EL (cell line): ENCODE measurements at regions not wholly inside any gene's neighbourhood (a gene's known extent, or its start where the extent isn't known, plus 50 kb on each side); places are given as distances from the start of the nearest gene placed in this dataset.
A peak's percentile ranks its signal among the peaks of the same experiment; 100 is the strongest.

Experiments used
- DNase-seq: peaks from one replicate; pipeline ENCODE4 v3.0.0-alpha.2; 2016

DNA sequence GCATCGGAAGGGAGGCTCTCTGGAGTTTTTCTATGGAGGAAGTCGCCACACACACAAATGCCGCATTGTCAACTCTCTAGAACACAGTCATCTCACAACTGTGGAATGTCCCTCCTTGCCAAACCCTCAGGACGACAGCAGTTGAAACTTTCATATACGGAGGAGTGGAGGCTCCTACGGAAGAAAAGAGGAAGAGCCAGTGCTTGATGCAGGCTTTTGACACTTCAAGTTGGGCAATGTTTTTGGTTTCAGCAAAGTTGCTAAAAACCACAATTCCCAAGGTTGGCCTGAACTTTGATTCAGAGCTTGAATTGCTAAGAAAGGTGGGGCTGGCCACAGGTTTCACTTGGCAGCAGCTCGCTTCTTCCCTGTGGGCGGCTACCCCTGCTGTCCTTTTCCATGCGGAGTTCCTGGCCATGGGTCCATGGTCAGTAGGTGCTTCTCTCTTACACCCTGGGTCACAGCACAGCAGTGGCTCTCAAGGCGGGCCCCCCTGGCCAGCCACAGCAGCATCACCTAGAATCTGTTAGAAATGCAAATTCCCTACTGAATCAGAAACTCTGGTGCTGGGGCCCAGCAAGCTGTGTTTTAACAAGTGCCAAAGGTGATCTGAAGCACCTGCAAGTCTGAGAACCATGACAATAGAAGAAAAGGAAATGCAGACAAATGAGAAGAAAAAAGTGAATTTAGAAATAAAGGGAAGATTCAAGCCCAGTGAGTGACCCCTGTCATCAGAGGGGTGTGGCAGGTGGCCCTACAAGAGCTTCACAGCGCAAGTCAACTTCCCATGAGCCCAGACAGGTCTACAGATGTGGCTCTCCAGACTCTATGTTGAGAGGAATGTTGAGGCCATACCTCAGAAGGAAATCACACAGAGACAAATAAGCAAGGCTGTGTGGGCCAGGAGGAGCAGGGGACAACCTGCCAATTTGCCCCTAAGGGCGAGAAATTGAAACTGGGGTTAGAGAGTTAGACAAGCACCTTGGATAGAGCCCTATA is 856.4 kb downstream of the RNF144A start:
- no peak for DNase-seq

DNA sequence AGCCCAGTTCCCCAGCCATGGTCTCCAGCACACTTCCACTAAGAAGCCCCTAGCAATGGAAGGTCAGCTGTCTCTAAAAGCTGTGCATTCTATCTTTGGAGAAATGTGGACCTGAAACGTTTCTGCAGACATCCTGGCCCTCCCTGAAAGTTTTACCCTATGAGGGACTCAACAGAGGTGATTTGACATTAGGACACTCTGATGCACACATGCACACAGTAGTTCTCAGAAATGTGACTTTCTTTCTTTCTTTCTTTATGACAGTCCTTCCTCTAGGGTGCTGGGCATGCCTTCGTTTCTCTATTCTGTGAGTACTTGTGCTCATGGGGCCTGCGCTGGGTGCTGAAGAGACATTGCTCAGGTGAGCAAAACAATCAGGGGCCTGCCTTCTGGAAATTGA is 857.3 kb downstream of the RNF144A start:
- DNase-seq = no peak

DNA sequence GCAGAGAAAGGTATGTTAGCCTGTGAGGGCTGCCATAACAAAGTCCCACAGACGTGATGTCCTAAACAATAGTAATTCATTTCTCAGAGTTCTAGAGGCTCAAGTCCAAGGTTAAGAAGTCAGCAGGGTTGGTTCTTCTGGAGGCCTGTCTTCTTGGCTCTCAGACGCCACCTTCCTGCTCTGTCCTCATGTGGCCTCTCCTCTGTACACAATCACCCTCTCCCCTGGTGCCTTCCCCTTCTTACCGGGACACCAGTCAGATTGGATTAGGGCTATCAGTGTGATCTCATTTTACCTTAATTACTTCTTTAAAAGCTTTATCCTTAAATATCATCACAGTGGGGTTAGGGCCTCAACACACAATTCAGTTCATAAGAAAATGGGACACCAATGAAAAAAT is 860.5 kb downstream of the RNF144A start:
- no peak for DNase-seq

DNA sequence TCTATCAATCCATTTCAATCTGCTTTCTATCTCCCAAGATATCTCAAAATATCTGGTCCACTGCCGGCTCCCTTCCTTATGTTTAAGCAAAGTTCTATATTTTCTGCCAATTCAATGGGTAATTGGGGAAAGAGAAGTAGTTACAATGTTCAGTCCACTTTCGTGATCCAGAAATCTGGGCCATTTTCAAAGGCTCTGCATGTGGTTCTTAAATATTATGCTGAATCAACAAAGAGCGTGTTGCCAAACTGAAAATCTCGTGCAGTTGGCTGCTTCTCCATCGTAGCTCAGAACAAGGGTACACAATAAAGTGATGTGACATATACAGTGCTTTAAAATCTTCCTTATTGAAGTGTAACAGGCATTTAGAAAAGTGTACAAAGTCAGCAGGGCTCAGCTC is 863.1 kb downstream of the RNF144A start:
- no peak for DNase-seq

DNA sequence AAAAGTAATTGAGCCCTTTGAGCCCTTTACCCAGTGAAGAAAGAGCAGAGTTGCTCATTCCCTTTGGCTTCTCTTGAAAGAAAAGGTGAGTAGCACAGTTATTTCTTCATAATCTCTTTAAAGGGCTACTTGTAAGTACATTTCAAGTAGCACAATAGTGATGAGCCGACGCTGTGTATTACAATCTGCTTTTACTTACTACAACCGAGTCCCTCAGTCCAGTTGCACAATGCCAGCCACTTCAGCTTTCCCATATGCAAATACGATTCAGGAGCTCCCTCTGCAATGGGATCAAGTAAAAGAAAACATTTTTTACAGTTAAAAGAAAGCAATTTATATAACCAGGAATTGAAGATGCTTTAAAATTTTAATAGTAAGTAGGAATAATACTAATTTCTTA is 868.5 kb downstream of the RNF144A start:
- DNase-seq = no peak

DNA sequence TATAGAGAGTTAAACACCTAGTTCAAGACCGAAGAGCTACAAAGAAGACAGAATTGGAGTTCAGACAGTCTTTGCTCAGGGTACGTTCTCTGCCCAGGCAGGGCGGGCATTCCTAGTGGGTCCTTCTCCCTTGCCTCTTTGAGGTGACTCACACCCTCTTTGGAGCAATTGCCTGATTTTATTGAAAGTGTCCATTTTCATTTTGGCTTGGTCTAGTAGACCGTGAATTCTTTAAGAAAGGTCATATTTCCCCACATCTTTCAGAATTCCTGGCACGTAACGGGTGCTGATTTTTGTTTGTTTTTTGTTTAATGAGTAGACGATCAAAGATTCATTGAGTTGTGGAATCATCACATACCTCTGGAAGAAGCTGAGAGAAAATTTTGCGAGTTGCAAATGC is 871.5 kb downstream of the RNF144A start:
- no peak for DNase-seq

DNA sequence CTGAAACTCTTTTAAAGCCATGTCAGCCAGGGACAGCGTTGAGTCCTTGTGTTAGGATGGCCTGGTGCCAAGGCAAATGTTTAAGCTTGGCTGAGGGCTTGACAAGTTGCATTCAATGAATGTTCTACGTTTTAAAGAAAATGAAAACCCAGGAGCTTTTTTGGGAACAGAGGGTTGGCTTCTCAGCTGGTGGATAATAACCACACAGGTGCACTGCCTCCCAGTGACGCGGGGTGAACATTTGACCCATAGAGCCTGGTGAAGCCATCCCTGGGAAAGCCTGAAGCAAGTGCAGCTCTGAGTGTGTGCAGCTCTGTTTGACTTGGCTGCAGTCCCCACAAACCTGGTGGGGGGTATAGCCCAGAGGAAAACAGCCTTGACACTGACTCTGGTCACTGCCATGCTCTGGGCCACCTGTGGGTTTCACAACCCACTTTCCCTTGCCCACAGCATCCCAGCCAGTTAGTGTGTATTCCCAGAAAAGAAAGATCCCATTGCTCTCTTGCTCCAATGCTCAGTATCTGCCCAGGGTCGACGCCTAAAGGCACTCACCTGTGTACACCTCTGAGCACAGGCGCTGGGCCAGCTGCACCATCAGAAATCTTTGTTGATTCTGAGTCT is 874.9 kb downstream of the RNF144A start:
- no peak for DNase-seq

DNA sequence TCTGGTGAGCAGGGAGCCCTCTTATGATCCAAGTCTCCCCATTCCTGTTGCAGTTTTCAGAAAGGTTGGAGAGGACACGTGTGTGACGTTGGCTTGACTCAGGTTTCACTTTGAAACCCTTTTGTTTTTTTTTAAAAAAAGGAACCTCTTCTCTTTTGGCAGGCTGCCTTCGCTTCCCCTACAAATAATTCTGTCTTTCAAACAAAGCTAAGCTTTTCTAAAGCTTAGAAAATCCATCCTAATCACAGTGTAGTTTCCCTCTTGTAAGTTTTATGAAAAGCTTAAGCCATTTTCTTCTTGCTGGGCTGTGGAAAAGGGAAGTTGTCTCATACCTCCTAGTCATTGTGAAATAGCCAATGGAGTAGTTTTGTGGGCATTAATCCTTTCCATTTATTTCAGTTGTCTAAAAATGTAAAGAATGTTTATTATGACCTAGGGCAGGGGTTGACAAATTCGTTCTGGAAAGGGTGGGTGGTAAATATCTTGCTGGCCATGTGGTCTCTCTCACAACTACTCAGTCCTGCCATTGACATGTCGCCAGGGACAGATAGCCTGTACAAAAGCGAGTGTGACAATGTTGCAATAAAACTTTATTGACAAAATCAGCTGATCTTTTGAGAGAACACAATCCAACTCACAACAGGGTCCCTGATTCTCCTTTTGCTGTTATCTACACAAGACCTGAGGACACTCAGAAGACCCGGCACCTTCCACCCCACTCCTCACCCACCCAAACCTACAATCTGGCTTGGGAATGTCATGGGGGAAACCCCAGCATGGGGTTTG is 878.8 kb downstream of the RNF144A start:
- DNase-seq = peak; percentile 17

DNA sequence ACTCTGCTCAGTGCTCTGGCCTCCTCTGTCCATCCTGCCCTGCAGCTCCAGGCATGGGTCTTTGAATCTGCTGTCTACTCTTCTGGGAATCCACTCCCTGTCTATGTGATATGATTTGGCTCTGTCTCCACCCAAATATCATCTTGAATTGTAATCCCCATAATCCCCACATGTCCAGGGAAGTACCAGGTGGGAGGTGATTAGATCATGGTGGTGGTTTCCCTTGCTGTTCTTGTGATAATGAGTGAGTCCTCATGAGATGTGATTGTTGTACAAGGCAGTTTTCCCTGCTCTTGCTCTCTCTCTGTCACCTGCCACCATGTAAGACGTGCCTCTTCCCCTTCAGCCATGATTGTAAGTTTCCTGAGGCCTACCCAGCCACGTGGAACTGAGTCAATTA is 881.8 kb upstream of the ID2 start:
- DNase-seq = no peak

DNA sequence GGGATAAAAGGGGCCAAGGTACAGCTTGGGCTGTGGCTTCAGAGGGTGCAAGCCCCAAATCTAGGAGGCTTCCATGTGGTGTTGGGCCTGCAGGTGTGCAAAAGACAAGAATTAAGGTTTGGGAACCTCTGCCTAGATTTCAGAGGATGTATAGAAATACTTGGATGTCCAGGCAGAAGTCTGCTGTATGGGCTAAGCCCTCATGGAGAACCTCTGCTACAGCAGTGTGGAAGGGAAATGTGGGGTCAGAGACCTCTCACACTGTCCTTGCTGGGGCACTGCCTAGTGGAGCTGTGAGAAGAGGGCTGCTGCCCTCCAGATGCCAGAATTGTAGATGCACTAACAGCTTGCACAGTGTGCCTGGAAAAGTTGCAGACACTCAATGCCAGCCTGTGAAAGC is 880.6 kb upstream of the ID2 start:
- DNase-seq = no peak

DNA sequence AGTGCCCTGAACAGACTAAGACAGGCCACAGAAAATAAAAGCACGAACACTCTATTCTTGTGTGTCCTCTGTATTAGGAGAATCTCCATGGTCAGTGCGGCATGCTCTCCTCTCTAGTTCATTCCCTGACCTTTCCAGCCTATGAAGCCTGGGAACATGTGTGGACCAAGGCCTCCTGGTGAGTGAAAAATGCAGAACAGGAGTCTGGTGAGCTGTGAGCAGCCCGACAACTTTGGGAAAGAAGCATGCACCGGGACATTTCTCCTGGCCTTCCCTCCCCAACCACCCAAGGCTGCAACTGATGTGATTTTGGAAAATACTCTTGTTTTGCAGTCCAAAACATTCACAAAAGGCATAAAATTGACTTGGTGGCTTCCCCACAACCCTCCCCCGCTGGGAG is 878.3 kb upstream of the ID2 start:
- DNase-seq = no peak

DNA sequence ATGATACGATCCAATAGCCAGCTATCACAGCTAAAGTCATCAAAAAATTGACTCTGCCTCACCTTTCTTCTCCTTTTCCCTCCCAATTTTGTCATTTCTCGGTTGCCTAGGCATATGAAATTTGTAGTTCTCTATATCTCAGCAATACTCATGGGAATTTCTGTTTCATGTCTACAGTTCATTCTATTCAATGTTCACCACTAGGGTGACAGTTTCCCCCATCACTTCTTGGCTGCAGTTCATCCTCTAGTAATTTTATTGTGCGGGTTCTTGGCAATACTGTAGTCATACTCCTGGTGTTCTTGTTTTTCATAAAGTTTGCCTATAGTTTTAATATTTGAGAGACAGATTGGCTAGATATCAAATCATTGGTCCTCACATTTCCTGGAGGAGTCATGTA is 872.2 kb upstream of the ID2 start:
- no peak for DNase-seq

DNA sequence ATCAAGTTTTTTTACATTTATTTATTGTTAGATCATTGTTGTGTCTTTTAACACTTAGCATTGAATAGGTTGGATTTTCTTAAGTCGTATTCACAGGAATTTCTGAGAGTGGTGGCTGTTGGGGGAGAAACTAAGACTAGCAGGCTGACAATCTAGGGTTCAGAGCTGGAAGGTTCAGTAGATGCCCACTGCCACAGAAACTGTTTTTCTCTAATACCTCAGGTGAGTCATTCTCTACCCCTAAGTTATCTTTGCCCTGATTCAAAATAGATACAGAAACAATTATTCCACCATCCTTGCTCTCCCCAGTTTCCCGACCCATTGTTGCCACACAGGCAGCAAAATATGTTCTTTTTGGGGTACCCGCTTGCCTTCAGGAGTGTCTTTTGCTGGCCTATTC is 870.8 kb upstream of the ID2 start:
- DNase-seq = no peak

DNA sequence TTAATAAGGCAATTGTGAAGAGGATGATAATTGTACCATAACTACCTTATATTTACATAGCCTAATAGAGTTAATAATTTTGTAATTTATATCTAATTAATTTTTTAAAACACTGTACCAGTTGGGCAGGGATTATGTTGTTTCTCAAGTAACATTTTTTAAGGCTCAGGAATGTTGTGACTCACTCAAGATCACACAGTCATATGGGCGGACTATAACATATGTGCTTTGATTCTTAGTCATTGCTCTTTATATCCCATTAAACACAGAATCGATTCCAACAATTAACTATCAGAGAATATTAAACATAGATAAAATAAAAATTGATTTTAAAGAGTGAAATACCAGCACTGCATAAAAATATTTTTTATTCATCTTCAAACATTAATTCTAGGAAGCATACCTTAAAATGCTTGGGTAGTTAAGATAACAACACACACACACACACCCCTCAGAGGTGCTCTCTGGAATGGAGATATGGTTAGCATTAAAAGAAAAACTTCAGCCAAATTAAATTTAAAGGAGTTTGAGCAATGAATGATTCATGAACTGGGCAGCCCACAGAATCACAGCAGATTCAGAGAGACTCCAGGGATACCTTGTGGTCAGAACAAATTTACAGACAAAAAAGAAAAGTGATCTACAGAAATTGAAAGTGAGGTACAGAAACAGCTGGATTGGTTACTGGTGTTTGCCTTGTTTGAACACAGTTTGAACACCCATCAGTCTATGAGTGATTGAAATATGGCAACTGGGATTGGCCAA is 869.4 kb upstream of the ID2 start:
- peak; percentile 77 for DNase-seq

DNA sequence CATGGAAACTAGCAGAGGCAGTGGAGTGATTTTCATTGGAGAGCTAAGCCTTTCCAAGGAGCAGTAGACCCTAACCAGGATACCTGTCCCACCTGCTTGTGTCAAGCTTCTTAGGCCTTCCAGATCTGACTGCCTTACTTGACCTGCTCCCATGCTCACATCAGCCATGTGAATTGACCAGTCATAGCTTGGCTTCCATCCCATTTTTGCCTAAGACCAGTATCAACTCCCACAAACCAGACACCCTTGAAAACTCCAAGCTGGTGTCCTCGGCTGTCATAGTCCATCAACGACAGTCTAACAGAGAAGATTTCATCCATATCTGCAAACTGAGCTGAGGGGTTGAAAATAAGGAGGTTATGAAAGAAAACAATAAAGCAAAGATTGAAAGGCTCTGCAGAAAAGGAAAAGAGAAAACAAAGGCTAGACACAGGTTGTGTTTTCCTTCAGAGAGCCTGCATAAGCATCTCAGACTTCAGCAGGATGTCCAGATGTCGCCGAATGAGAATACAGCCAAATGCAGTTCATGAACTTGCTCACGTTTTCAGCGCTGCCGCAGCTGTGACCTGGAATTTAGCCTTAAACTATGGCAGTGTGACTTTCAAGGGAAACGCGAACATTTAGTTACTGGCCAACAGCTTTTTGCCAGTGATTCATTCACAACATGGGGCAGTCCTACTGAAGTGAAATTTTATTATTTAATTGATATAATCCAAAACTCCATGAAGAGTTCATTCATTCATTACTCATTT is 868.1 kb upstream of the ID2 start:
- peak; percentile 30 for DNase-seq

DNA sequence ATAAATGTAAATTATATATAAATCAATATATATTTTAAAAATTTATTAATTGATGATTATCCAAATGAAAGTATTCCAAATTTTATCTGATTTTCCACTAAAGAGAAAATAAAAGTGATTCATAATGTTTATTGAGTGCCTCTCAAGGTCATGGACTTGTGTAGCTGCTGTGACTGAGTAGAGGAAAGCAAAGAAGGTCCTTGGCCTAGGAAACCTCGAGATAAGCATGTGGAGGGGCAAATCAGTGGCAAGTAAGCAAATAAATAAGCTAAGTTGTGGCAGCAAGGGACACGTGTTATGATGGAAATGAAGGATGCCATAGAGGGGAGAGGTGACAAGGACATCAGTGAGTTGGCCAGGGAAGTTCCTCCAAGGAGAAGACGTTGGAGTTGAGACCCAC is 866.1 kb upstream of the ID2 start:
- DNase-seq = no peak

DNA sequence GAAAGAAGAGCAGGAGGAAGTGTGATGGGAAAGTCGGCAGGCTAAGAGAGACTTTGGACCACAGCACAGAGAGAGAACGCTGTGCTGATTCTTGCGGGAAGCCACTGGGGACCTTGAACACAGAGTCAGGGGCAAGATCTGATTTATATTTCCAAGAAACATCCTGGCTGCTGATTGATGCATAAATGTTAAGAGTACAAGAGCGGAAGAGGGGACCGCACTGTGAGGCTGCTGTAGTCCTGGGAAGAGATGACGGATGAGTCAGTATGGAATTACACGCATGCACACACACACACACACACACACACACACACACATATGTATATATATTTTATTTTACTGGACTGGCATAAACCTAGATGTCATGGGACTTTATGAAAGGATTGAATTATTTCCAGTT is 865.6 kb upstream of the ID2 start:
- no peak for DNase-seq

DNA sequence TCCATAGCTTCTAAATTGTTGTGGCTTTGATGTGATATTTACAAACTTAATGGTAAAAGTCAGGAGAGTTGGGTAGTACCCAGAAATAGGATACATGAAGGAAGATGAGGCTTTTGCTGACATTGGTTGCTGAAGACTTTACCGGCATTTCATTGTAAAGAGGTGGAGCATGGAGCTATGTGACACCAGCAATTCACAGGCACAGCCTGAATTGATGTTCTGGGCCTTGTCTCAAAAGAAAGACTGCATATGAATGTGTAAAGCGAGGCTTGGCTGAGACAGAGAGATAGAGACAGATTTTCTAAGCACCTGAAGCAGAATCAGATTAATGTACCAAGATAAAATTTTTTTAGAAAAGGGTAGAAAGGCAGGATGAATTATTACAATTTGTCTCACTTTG is 864.9 kb upstream of the ID2 start:
- no peak for DNase-seq

DNA sequence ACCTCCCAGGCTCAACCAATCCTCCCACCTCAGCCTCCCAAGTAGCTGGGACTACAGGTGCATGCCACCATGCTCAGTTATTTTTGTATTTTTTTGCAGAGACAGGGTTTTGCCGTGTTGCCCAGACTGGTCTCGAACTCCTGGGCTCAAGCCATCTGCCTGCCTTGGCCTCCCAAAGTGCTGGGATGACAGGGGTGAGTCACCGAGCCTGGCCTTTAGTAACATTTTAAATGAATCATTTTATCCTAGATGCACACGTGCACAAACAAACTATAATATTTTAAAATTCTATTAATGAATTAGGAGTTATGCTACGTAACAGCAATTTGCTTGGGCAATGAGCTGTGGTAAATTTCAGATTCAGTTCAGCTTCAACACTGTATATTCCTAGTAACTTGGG is 862.5 kb upstream of the ID2 start:
- DNase-seq = peak; percentile 45

DNA sequence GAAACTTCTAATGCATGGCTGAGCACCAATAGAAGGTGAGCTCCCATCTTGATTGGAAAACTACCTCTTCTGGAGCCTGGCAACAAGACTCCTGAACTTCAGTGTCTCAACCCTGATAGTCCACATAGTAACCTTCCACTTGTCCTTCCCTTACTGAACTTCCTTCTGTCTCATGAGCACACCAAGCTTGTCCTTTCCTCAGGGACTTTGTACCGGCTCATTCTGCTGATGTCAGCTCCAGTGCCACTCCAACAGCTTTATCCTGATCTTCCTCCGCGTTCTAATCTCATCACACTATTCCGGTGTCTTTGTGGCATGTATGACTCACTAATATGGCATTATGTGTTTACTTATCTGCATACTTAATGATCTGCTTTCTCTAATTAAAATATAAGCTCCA is 862.0 kb upstream of the ID2 start:
- peak; percentile 11 for DNase-seq

DNA sequence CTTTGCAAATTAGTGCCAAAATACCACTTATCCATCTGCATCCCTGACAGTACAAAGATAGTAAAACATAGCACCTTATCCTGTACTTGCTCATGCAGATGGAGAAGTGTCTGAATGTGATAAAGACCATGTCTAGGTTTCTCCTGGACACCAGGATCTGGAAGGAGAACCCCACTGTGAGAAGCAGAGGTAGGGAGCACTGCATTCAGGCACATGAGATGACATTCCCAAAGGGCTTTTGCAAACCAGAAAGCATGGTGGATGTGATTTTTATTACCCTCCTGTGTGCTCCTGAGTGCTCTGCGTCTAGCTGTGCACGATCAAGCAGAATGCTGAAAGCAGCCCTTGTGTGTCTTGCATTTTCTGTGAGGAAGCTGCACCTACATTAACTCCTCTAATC is 857.6 kb upstream of the ID2 start:
- no peak for DNase-seq
